G401 (cell line): ENCODE measurements at regions not wholly inside any gene's neighbourhood (a gene's known extent, or its start where the extent isn't known, plus 50 kb on each side); places are given as distances from the start of the nearest gene placed in this dataset.
"Not testable (repeated sequence)": the region's sequence is repeated elsewhere in the genome, so short reads cannot be mapped to it uniquely, and the experiment has no call there.

ENCODE experiments used
- DNase-seq: peaks from one replicate; pipeline ENCODE4 v3.0.0-alpha.2; 2015; ENCODE audit warnings: low spot score
- in situ Hi-C: cut with HindIII; loops from 2 replicates; pipeline ENCODE4 v1.10.0; 2016; ENCODE audit warnings: low sequenced_read_pairs, mixed read lengths

- no peak for DNase-seq
- in situ Hi-C loops: no loop called here
These were observed 470.4 kb downstream of the IRS1 start for GRCh38 chr2:226329180-226329579.

GRCh38 chr2:226327830-226328229, 471.8 kb downstream of the IRS1 start:
- in situ Hi-C loops: no loop called here
- DNase-seq: no peak

GRCh38 chr2:226325526-226325925, 474.1 kb downstream of the IRS1 start:
- in situ Hi-C loops: no loop called here

GRCh38 chr2:226320076-226320948, 479.3 kb downstream of the IRS1 start:
- DNase-seq: no peak
- in situ Hi-C loops: no loop called here

More at GRCh38 chr2:226325526-226325925, 474.1 kb downstream of the IRS1 start:
- no peak for DNase-seq

GRCh38 chr2:226317970-226318369, 481.6 kb downstream of the IRS1 start:
- DNase-seq: no peak
- in situ Hi-C loops: no loop called here

- in situ Hi-C loops: no loop called here
- no peak for DNase-seq
These were observed 486.6 kb downstream of the IRS1 start for GRCh38 chr2:226313060-226313459.

- no peak for DNase-seq
- in situ Hi-C loops: no loop called here
These were observed 487.5 kb downstream of the IRS1 start for GRCh38 chr2:226312155-226312554.

GRCh38 chr2:226310146-226310545, 489.5 kb downstream of the IRS1 start:
- in situ Hi-C loops: no loop called here
- DNase-seq: no peak

GRCh38 chr2:226308986-226309385, 490.6 kb downstream of the IRS1 start:
- in situ Hi-C loops: no loop called here

GRCh38 chr2:226308323-226308680, 491.3 kb downstream of the IRS1 start:
- DNase-seq: no peak
- in situ Hi-C loops: no loop called here

More at GRCh38 chr2:226308986-226309385, 490.6 kb downstream of the IRS1 start:
- DNase-seq: no peak

GRCh38 chr2:226307487-226308322, 491.9 kb downstream of the IRS1 start:
- in situ Hi-C loops: no loop called here
- no peak for DNase-seq

GRCh38 chr2:226306969-226307368, 492.7 kb downstream of the IRS1 start:
- DNase-seq: no peak
- in situ Hi-C loops: no loop called here

- in situ Hi-C loops: no loop called here
- no peak for DNase-seq
These were observed 495.3 kb downstream of the IRS1 start for GRCh38 chr2:226304308-226304707.

GRCh38 chr2:226303707-226304106, 495.9 kb downstream of the IRS1 start:
- in situ Hi-C loops: no loop called here
- no peak for DNase-seq

GRCh38 chr2:226300196-226300886, 499.3 kb downstream of the IRS1 start:
- DNase-seq: no peak
- in situ Hi-C loops: no loop called here

- DNase-seq: no peak
- in situ Hi-C loops: no loop called here
These were observed 499.8 kb downstream of the IRS1 start for GRCh38 chr2:226299771-226300170.

- in situ Hi-C loops: no loop called here
- DNase-seq: no peak
These were observed 503.9 kb downstream of the IRS1 start for GRCh38 chr2:226295681-226296080.

GRCh38 chr2:226295123-226295522, 504.5 kb downstream of the IRS1 start:
- in situ Hi-C loops: no loop called here
- no peak for DNase-seq

GRCh38 chr2:226291281-226291680, 508.3 kb downstream of the IRS1 start:
- in situ Hi-C loops, DNase-seq: not testable (repeated sequence)

GRCh38 chr2:226286916-226287315, 512.7 kb downstream of the IRS1 start:
- DNase-seq: no peak
- in situ Hi-C loops: no loop called here
